SU-DHL-6 (cell line): ENCODE measurements at regions not wholly inside any gene's neighbourhood (a gene's known extent, or its start where the extent isn't known, plus 50 kb on each side); places are given as distances from the start of the nearest gene placed in this dataset.
"Not testable (repeated sequence)": the region's sequence is repeated elsewhere in the genome, so short reads cannot be mapped to it uniquely, and the experiment has no call there.

Source experiments
- EZH2phosphoT487 ChIP-seq: fragments of 200-600 bp; sonication (generic), shearing (Covaris generic); conservative IDR thresholded peaks from 2 replicates; pipeline ENCODE4 v1.6.1; 2018; ENCODE audit warnings: mild to moderate bottlenecking, antibody characterized with exemption, low read length, moderate library complexity, mixed read lengths
- TF ChIP-seq, protein P1 (sequence below): fragments of 200-600 bp; sonication (generic); IDR thresholded peaks from one replicate; pipeline ENCODE4 v1.5.1; 2017; ENCODE audit warnings: antibody characterized with exemption, mild to moderate bottlenecking, low read length, moderate library complexity; ENCODE audit not compliant: insufficient read depth, poor library complexity, severe bottlenecking

GRCh38 chr4:9702019-9702418 is 79.4 kb upstream of the DRD5 start:
- TF ChIP-seq, protein P1, sequence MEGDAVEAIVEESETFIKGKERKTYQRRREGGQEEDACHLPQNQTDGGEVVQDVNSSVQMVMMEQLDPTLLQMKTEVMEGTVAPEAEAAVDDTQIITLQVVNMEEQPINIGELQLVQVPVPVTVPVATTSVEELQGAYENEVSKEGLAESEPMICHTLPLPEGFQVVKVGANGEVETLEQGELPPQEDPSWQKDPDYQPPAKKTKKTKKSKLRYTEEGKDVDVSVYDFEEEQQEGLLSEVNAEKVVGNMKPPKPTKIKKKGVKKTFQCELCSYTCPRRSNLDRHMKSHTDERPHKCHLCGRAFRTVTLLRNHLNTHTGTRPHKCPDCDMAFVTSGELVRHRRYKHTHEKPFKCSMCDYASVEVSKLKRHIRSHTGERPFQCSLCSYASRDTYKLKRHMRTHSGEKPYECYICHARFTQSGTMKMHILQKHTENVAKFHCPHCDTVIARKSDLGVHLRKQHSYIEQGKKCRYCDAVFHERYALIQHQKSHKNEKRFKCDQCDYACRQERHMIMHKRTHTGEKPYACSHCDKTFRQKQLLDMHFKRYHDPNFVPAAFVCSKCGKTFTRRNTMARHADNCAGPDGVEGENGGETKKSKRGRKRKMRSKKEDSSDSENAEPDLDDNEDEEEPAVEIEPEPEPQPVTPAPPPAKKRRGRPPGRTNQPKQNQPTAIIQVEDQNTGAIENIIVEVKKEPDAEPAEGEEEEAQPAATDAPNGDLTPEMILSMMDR: not testable (repeated sequence)
- not testable (repeated sequence) for TF ChIP-seq EZH2phosphoT487
